Testis (tissue), 2 donors: ENCODE measurements at regions not wholly inside any gene's neighbourhood (a gene's known extent, or its start where the extent isn't known, plus 50 kb on each side); places are given as distances from the start of the nearest gene placed in this dataset.

ENCODE experiments used
- DNase-seq: peaks from one replicate; pipeline ENCODE4 v3.0.0-alpha.2; 2019
- H3K27ac ChIP-seq, 2 donors: fragments of 200-600 bp; sonication (generic); one replicate each; pipeline ENCODE4 v1.5.1; 2019
- H3K27me3 ChIP-seq: fragments of 200-600 bp; sonication (generic); one replicate; pipeline ENCODE4 v1.5.1; 2019
- H3K36me3 ChIP-seq: fragments of 200-600 bp; sonication (generic); one replicate; pipeline ENCODE4 v1.5.1; 2017; ENCODE audit warnings: low read depth; ENCODE audit errors: missing control alignments
- H3K4me1 ChIP-seq: fragments of 200-600 bp; sonication (generic); one replicate; pipeline ENCODE4 v1.5.1; 2019
- H3K4me3 ChIP-seq, 2 donors: fragments of 200-600 bp; sonication (generic); one replicate each; pipeline ENCODE4 v1.5.1; 2017 to 2019
- H3K9me3 ChIP-seq: fragments of 200-600 bp; sonication (generic); one replicate; pipeline ENCODE4 v1.5.1; 2017
- POLR2A ChIP-seq: fragments of 450-650 bp; IDR thresholded peaks from one replicate; pipeline ENCODE4 v1.6.1; 2017; ENCODE audit warnings: antibody characterized with exemption, mild to moderate bottlenecking, moderate library complexity
- WGBS, 2 donors: methylation state at CpG; one replicate each; pipeline ENCODE4 v1.1.5; 2018; 5-methylcytosine and 5-hydroxymethylcytosine counted together
- intact Hi-C: fragments of 100-400 bp; cut with DNase I; formaldehyde crosslinking; loops from one replicate; pipeline ENCODE4 v1.15.1; 2023; ENCODE audit warnings: low total_unique reads
- TF ChIP-seq, protein P1 (sequence below), 3 experiments: fragments of 450-650 bp in 2 of 3; fragments of 200-600 bp in 1 of 3; sonication (generic) in 1 of 3; IDR thresholded peaks; one replicate each; pipeline ENCODE4 v1.5.1; 2016 to 2019; ENCODE audit warnings: antibody characterized with exemption in 3 of 3, mild to moderate bottlenecking in 2 of 3, moderate library complexity in 1 of 3

DNA sequence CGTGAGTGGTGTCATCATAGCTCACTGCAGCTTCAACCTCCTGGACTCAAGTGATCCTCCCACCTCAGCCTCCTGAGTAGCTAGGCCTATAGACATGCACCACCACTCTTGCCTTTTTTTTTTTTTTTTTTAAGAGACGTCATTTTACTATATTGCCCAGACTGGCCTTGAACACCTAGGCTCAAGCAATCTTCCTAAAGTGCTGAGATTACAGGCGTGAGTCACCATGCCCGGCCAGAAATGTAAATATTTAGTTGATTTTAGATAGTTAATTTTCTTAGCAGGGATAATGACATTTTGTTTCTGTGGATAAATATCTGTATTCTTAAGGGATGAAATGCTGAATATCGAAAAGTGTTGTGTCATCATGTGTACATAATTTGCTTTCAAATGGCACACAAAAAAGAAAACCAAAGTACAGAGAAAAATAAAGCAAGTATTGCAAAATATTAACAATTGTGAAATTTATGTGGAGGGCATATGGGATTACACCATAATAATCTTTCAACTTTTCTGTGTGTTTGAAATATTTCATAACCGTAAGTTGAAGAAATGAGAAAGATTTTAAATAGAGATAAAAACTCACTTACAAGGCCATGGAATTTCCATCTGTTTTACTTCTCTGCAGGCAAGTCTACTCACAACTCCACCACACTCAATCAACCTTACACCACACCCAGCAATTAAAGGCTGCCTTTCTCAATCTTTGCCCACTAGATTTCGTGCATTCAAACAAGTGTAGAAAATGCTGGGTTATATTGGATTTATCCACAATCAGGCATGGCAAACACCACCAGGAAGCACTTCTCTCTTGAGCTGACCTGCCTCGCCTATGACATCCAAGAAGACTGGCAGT is 93.7 kb downstream of the SPTSSA start:
- H3K4me3 ChIP-seq = no peak overlapping the region
- H3K27ac ChIP-seq = no peak overlapping the region
- WGBS, 2 donors = 82 to 83% methylated on average over 8 of the region's 8 CpGs
- TF ChIP-seq, protein P1, sequence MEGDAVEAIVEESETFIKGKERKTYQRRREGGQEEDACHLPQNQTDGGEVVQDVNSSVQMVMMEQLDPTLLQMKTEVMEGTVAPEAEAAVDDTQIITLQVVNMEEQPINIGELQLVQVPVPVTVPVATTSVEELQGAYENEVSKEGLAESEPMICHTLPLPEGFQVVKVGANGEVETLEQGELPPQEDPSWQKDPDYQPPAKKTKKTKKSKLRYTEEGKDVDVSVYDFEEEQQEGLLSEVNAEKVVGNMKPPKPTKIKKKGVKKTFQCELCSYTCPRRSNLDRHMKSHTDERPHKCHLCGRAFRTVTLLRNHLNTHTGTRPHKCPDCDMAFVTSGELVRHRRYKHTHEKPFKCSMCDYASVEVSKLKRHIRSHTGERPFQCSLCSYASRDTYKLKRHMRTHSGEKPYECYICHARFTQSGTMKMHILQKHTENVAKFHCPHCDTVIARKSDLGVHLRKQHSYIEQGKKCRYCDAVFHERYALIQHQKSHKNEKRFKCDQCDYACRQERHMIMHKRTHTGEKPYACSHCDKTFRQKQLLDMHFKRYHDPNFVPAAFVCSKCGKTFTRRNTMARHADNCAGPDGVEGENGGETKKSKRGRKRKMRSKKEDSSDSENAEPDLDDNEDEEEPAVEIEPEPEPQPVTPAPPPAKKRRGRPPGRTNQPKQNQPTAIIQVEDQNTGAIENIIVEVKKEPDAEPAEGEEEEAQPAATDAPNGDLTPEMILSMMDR (IDR thresholded peaks at IDR 0.05) = no peak
- TF ChIP-seq POLR2A = no peak
- H3K36me3 ChIP-seq = no peaks in the 10 kb centered on the region
- no peaks in the 10 kb centered on the region for H3K27me3 ChIP-seq
- H3K9me3 ChIP-seq = no peaks in the 10 kb centered on the region
- intact Hi-C loops = no loop called here
- H3K4me1 ChIP-seq = no peaks in the 10 kb centered on the region
- no peak for DNase-seq

DNA sequence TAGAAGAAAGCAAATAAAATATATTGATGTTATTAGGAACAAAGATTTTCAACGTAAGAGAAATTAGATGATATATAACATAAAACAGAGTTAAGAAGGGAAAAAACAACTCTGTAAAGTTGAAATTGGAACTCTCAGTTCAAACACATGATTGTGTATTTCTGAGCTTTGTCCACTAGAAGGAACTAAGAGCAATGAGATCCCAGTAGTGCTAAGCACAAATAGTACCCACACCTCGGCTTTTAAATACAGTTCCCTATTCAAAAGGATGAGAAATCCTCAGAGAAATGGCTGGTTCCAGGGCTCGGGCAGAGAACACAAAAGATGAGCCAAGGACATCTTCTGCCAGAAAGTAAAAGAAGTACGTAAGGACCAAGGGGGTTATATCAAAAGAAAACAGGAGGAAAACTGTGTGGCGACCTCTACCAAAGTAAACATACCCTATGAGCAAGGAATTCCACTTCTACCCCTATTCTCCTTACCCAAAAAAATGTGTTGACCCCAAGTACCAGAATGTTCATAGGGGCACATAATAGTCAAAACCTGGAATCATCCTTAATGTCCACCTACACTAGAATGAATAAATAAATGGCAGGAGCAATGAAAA is 96.6 kb downstream of the SPTSSA start:
- TF ChIP-seq POLR2A = no peak
- TF ChIP-seq, protein P1 (IDR thresholded peaks at IDR 0.05) = peak; percentile 17 to 25 (median 17)
- Histone ChIP-seq H3K9me3 (no peaks in the 10 kb centered on the region), H3K36me3 (no peaks in the 10 kb centered on the region), H3K27me3 (no peaks in the 10 kb centered on the region), H3K4me1 (no peaks in the 10 kb centered on the region), H3K4me3 (no peak overlapping the region), H3K27ac (no peak overlapping the region)
- intact Hi-C loops = no loop called here
- no peak for DNase-seq
- 44 to 49% methylated on average over 5 of the region's 5 CpGs for WGBS, 2 donors

DNA sequence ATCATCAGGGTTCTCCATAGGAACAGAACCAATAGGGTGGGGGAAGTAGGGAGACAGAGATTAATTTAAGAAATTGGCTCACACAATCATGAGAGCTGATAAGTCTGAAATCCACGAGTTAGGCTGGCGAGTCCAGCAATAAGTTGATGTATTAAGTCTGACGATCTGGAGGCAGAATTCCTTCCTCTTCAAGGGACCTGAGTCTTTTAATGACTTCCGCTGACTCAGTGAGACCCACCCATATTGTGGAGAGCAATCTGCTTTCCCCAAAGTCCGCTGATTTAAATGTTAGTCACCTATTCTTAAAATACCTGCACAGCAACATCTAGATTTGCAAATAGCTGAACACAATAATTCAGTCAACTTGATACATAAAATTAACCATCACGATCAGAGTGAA is 97.8 kb downstream of the SPTSSA start:
- Histone ChIP-seq H3K9me3 (no peaks in the 10 kb centered on the region), H3K4me1 (no peaks in the 10 kb centered on the region), H3K27ac (no peak overlapping the region), H3K4me3 (no peak overlapping the region), H3K36me3 (no peaks in the 10 kb centered on the region), H3K27me3 (no peaks in the 10 kb centered on the region)
- WGBS, 2 donors = 74 to 79% methylated on average over 6 of the region's 6 CpGs
- intact Hi-C loops = no loop called here
- TF ChIP-seq, protein P1 (IDR thresholded peaks at IDR 0.05) = no peak
- TF ChIP-seq POLR2A = no peak
- no peak for DNase-seq

DNA sequence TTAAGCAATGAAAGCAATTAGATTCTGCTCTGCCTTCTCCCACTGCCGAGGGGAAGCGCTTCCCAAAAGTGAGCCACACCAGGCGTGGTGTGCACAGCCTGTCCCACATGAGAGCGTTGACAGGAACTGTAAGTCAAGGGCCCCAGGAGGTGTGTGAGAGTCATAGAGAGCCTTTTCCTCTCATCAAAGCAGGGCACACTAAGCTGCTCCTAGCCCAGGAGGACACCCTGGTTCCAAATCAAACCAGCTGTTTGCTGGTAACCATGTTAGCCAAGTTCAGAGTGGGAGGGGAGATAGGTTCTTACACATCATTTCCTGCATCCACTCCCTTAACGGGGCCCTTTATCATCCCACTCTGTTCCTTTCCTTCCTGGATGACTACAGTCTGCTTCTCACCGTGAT is 98.3 kb downstream of the SPTSSA start:
- Histone ChIP-seq H3K4me1 (no peaks in the 10 kb centered on the region), H3K9me3 (no peaks in the 10 kb centered on the region), H3K4me3 (no peak overlapping the region), H3K27me3 (no peaks in the 10 kb centered on the region), H3K36me3 (no peaks in the 10 kb centered on the region), H3K27ac (no peak overlapping the region)
- intact Hi-C loops = no loop called here
- no peak for TF ChIP-seq POLR2A
- TF ChIP-seq, protein P1 (IDR thresholded peaks at IDR 0.05) = no peak
- 56 to 64% methylated on average over 6 of the region's 6 CpGs for WGBS, 2 donors
- no peak for DNase-seq
